ENCODE measurements at regions not wholly inside any gene's neighbourhood (a gene's known extent, or its start where the extent isn't known, plus 50 kb on each side); places are given as distances from the start of the nearest gene placed in this dataset.

- TF ChIP-seq CTCF (conservative IDR thresholded peaks at IDR 0.05; ENCODE audit: low read depth, low read length): no peak
- no peak for TF ChIP-seq EZH2 (IDR thresholded peaks at IDR 0.05; ENCODE audit: borderline replicate concordance, low read depth, low read length, poor library complexity, severe bottlenecking)
These were observed 80.2 kb upstream of the ESX1 start for GRCh38 chrX:104334971-104335370.
